Activated T-cell treated with anti-CD3 and anti-CD28 coated beads, Interleukin-2, amount 50 U/mL, for 24 hours (primary cell): ENCODE measurements at regions not wholly inside any gene's neighbourhood (a gene's known extent, or its start where the extent isn't known, plus 50 kb on each side); places are given as distances from the start of the nearest gene placed in this dataset.

Experiments used
- DNase-seq: peaks from one replicate; pipeline ENCODE4 v3.0.0-alpha.2; 2020
- H3K27ac Mint-ChIP-seq: 2 replicates; pipeline ENCODE4 v1.8.0; 2020; ENCODE audit warnings: mild to moderate bottlenecking, mixed read lengths
- H3K27me3 Mint-ChIP-seq: 2 replicates; pipeline ENCODE4 v1.8.0; 2020; ENCODE audit warnings: mixed read lengths
- H3K36me3 Mint-ChIP-seq: 2 replicates; pipeline ENCODE4 v1.8.0; 2020; ENCODE audit warnings: low read depth, mixed read lengths
- H3K4me1 Mint-ChIP-seq: 2 replicates; pipeline ENCODE4 v1.8.0; 2020; ENCODE audit warnings: low read depth, mixed read lengths
- H3K4me3 Mint-ChIP-seq: 2 replicates; pipeline ENCODE4 v1.8.0; 2020; ENCODE audit warnings: mild to moderate bottlenecking, moderate library complexity, mixed read lengths
- H3K9me3 Mint-ChIP-seq: 2 replicates; pipeline ENCODE4 v1.8.0; 2020; ENCODE audit warnings: mixed read lengths

GRCh38 chr14:39946807-39947206 is 514.6 kb upstream of the FBXO33 start:
- no peak overlapping the region for H3K4me3 Mint-ChIP-seq
- peaks cover 14% of the 10 kb centered on the region for H3K9me3 Mint-ChIP-seq
- no peaks in the 10 kb centered on the region for H3K36me3 Mint-ChIP-seq
- DNase-seq, result no peak
- no peaks in the 10 kb centered on the region for H3K27me3 Mint-ChIP-seq
- H3K27ac Mint-ChIP-seq, result no peak overlapping the region
- no peaks in the 10 kb centered on the region for H3K4me1 Mint-ChIP-seq

- no peak for DNase-seq
- Mint-ChIP-seq H3K4me3 (no peak overlapping the region), H3K9me3 (no peaks in the 10 kb centered on the region), H3K27ac (no peak overlapping the region), H3K36me3 (no peaks in the 10 kb centered on the region), H3K27me3 (no peaks in the 10 kb centered on the region), H3K4me1 (peaks cover 2% of the 10 kb centered on the region)
Observed at GRCh38 chr14:39939023-39939422, 506.8 kb upstream of the FBXO33 start.

DNA sequence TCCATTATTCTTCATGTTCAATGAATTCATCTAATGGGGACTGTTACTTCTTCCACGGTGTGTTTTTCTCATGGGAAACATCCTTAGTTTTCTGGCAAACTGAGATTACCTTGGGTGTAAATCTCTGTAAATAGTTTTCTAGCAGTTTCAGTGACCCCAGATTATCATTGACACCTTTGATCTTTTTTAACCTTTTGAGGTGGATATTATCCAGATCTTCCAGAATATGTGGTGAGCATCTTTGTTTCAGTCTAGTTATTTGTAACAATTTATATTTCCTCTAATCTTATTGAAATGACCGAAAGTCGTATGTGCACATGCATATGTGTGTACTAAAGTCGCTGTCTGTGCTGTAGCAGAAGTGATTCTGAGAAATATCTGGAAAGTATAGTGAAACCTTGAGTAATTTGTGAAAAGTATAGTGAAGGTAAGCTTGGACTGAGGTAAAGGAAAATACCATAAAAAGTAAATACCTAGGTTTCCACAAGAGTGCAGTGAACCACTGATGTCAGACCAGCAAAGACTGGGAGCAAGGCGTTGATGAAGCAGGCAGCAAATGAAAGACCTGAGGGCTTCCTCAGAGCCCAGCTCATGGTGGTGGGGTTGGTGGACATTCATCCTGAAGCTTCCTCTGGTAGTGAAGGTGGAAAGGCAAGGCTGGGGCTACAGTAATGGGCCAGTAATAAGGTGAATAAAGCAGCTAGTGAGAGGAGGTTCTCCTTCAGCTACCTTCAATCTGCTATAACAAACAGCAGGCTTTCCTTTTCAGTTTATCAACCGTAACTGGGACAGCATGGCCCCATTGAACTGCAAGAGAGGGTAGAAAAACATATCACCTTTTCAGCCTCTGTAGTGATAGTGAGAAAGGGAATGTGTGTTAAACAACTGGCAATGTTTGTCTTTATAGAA is 480.2 kb upstream of the FBXO33 start:
- Mint-ChIP-seq H3K27me3 (no peaks in the 10 kb centered on the region), H3K36me3 (no peaks in the 10 kb centered on the region), H3K4me3 (no peak overlapping the region), H3K4me1 (peaks cover 12% of the 10 kb centered on the region), H3K9me3 (no peaks in the 10 kb centered on the region), H3K27ac (peak overlapping the region; percentile 20)
- no peak for DNase-seq

DNA sequence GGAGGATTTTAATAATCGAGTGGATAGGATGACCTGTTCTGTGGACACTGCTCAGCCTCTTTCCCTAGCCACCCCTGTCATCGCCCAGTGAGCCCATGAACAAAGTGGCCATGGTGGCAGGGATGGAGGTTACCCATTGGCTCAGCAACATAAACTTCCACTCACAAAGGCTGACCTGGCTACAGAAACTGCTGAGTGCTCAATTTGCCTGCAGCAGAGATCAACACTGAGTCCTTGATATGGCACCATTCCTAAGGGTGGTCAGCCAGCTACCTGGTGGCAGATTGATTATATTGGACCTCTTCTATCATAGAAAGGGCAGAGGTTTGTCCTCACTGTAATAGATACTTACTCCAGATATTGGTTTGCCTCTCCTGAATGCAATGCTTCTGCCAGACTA is 465.4 kb upstream of the FBXO33 start:
- Mint-ChIP-seq H3K9me3 (peaks cover 7% of the 10 kb centered on the region), H3K27me3 (no peaks in the 10 kb centered on the region), H3K27ac (no peak overlapping the region), H3K36me3 (no peaks in the 10 kb centered on the region), H3K4me1 (no peaks in the 10 kb centered on the region), H3K4me3 (no peak overlapping the region)
- DNase-seq, result no peak

DNA sequence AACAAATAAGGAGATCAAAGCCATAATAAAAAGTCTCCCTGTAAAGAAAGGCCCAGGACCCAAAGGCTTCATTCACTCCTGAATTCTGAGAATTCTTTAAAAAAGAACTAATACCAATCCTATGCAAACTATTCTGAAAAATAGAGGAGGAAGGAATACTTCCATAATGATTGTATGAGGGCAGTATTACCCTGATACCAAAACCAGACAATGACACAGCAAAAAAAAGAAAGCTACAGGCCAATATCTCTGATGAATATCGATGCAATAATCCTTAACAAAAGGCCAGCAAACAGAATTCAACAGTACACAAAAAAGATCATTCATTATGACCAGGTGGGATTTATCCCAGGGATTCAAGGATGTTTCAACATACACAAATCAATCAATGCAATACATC is 457.8 kb upstream of the FBXO33 start:
- Mint-ChIP-seq H3K4me3 (no peak overlapping the region), H3K27ac (no peak overlapping the region), H3K4me1 (no peaks in the 10 kb centered on the region), H3K27me3 (no peaks in the 10 kb centered on the region), H3K36me3 (no peaks in the 10 kb centered on the region), H3K9me3 (peaks cover 12% of the 10 kb centered on the region)
- DNase-seq, result no peak

GRCh38 chr14:39884091-39884490 is 451.9 kb upstream of the FBXO33 start:
- Mint-ChIP-seq H3K4me1 (no peaks in the 10 kb centered on the region), H3K27me3 (no peaks in the 10 kb centered on the region), H3K9me3 (peaks cover 11% of the 10 kb centered on the region), H3K4me3 (no peak overlapping the region), H3K36me3 (no peaks in the 10 kb centered on the region), H3K27ac (no peak overlapping the region)
- no peak for DNase-seq

DNA sequence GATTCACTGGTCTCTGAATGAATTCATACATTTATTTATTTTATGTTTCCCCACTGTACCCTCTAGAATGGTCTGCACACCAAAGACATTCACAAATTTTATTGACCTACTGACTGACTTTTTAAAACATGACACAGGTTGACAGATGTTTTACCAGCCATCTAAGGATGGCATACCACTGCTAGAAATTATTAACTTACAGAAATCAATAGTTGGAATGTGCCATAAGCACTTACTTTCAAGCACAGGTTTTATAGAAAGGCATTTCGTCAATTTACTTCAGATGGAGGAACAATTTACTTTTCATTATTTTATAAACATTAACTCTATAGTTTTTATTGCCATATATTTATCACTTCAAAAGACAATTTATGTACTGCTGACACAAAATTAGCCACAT is 448.7 kb upstream of the FBXO33 start:
- H3K27ac Mint-ChIP-seq, result no peak overlapping the region
- DNase-seq, result no peak
- H3K36me3 Mint-ChIP-seq, result no peaks in the 10 kb centered on the region
- no peak overlapping the region for H3K4me3 Mint-ChIP-seq
- no peaks in the 10 kb centered on the region for H3K4me1 Mint-ChIP-seq
- no peaks in the 10 kb centered on the region for H3K9me3 Mint-ChIP-seq
- no peaks in the 10 kb centered on the region for H3K27me3 Mint-ChIP-seq

DNA sequence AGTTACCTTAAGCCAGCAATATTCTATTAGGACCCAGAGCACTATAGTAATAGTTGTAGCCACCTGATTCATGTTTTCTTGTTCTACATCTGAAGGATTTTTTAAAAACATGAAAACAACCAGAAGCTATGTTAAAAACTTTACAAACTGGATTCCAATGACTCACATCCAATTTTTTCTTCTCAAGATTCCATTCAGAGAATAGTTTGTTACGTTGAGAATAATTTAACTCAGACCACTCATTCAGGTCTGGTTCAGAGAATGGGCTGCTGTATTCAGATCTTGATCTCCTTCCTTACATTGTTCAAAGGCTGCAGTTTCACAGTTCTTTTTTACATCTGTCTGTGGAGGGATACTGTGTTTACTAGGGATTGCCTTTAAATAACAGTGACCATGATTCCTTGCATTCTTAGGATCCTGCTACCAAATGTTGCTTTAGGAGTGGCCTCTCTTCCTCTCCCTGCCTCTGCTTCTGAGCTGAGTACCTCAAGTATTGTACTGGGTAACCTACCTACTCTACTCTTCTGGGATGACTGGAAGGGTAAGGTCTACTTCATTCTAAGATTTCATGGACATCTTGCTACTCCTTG is 448.0 kb upstream of the FBXO33 start:
- no peaks in the 10 kb centered on the region for H3K27me3 Mint-ChIP-seq
- DNase-seq, result no peak
- no peaks in the 10 kb centered on the region for H3K36me3 Mint-ChIP-seq
- peaks cover 4% of the 10 kb centered on the region for H3K4me1 Mint-ChIP-seq
- H3K9me3 Mint-ChIP-seq, result no peaks in the 10 kb centered on the region
- no peak overlapping the region for H3K27ac Mint-ChIP-seq
- no peak overlapping the region for H3K4me3 Mint-ChIP-seq

GRCh38 chr14:39877577-39878190 is 445.5 kb upstream of the FBXO33 start:
- Mint-ChIP-seq H3K9me3 (no peaks in the 10 kb centered on the region), H3K4me3 (no peak overlapping the region), H3K27ac (no peak overlapping the region), H3K4me1 (peaks cover 5% of the 10 kb centered on the region), H3K36me3 (no peaks in the 10 kb centered on the region), H3K27me3 (no peaks in the 10 kb centered on the region)
- no peak for DNase-seq

DNA sequence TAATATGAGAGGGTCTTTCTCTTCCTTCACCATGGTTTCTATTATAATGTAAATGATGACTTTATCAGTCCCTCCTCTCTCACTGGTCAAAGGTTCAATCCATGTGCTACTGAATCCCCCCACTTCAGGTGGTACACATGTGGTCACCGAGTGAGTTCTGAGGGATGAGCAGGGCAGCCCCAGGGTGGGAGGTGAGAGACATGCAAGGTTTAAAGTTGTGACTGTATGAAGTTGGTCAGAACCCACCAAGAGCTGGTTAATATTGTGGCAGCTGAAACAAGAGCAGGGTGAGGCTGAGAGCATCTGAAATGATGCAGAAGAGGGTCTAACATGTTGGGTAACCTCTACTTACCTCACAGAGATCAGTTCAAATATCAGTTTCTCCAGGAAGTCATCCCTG is 444.7 kb upstream of the FBXO33 start:
- no peak overlapping the region for H3K27ac Mint-ChIP-seq
- peaks cover 5% of the 10 kb centered on the region for H3K4me1 Mint-ChIP-seq
- DNase-seq, result no peak

GRCh38 chr14:39875028-39875427 is 442.8 kb upstream of the FBXO33 start:
- DNase-seq, result no peak
- Mint-ChIP-seq H3K36me3 (no peaks in the 10 kb centered on the region), H3K27ac (no peak overlapping the region), H3K4me1 (peaks cover 5% of the 10 kb centered on the region), H3K9me3 (no peaks in the 10 kb centered on the region), H3K27me3 (no peaks in the 10 kb centered on the region), H3K4me3 (no peak overlapping the region)

More for the DNA sequence above, 444.7 kb upstream of the FBXO33 start:
- H3K4me3 Mint-ChIP-seq, result no peak overlapping the region
- no peaks in the 10 kb centered on the region for H3K9me3 Mint-ChIP-seq
- H3K27me3 Mint-ChIP-seq, result no peaks in the 10 kb centered on the region
- H3K36me3 Mint-ChIP-seq, result no peaks in the 10 kb centered on the region

DNA sequence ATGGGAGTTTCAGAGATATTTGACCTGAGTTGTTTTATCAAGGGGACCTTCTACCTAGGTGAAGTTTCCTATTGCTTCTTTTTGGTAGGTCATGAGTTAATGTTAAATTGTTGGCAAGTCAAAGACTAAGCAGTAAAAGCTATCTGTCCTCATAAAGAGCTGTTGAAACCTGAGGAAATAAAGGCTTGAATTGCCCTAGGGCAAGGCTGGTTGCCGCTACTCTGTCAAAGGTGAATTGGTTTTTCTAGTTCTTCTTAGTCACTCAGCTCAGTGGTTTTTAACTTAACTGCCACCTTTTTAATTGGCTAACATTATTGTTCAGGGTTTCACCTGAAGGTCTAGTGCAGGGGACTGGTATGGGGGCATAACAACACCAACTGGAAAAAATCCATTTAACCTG is 441.6 kb upstream of the FBXO33 start:
- no peak overlapping the region for H3K4me3 Mint-ChIP-seq
- DNase-seq, result no peak
- H3K27ac Mint-ChIP-seq, result no peak overlapping the region
- no peaks in the 10 kb centered on the region for H3K9me3 Mint-ChIP-seq
- H3K4me1 Mint-ChIP-seq, result peaks cover 5% of the 10 kb centered on the region
- H3K36me3 Mint-ChIP-seq, result no peaks in the 10 kb centered on the region
- no peaks in the 10 kb centered on the region for H3K27me3 Mint-ChIP-seq

- no peak overlapping the region for H3K4me3 Mint-ChIP-seq
- H3K4me1 Mint-ChIP-seq, result no peaks in the 10 kb centered on the region
- H3K27ac Mint-ChIP-seq, result no peak overlapping the region
- H3K36me3 Mint-ChIP-seq, result no peaks in the 10 kb centered on the region
- H3K9me3 Mint-ChIP-seq, result no peaks in the 10 kb centered on the region
- no peaks in the 10 kb centered on the region for H3K27me3 Mint-ChIP-seq
- no peak for DNase-seq
Observed at GRCh38 chr14:39868949-39869348, 436.7 kb upstream of the FBXO33 start.

DNA sequence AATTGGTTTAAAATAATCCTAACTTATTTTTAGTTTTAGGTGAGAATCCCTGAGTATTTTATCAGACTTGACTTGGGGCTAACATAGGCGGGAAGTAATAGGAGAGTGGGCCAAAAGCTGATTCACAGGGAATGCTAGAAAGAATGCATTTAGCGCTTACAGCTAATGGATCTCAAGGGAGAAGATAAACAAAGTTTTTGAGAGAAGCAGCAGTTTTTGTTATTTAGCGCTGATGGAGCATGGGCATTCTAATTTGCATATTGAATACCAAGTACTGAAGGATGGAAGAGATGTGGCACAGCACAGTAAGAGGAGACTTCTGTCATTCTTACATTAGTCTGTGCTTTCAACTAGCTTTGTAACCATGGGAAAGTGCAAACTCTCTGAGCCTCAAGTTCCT is 436.0 kb upstream of the FBXO33 start:
- Mint-ChIP-seq H3K27me3 (no peaks in the 10 kb centered on the region), H3K27ac (no peak overlapping the region), H3K36me3 (no peaks in the 10 kb centered on the region), H3K9me3 (no peaks in the 10 kb centered on the region), H3K4me3 (no peak overlapping the region), H3K4me1 (no peaks in the 10 kb centered on the region)
- DNase-seq, result no peak

- no peaks in the 10 kb centered on the region for H3K36me3 Mint-ChIP-seq
- no peaks in the 10 kb centered on the region for H3K27me3 Mint-ChIP-seq
- H3K27ac Mint-ChIP-seq, result no peak overlapping the region
- H3K4me3 Mint-ChIP-seq, result no peak overlapping the region
- no peak for DNase-seq
- no peaks in the 10 kb centered on the region for H3K4me1 Mint-ChIP-seq
- no peaks in the 10 kb centered on the region for H3K9me3 Mint-ChIP-seq
Observed at GRCh38 chr14:39863441-39863840, 431.2 kb upstream of the FBXO33 start.
